ENCODE measurements at regions not wholly inside any gene's neighbourhood (a gene's known extent, or its start where the extent isn't known, plus 50 kb on each side); places are given as distances from the start of the nearest gene placed in this dataset.

DNA sequence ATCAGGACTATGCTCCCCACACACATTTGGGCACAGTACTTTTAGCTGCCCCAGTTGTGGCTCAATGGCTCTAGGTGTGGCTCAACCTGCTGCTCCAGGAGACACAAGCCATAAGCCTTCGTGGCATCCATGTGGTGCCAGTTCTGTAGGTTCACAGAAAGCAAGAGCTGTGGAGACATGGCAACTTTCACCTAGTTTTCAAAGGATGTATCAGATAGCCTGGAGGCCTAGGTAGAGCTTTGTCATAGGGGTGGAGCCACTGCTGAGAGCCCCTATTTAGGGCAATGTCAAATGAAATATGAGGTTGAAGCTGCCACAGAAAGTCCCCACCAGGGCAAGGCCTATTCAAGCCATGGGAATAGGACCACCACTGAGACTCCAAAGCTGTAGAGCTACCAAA is 210.5 kb downstream of the LMO4 start:
- TF ChIP-seq, protein P1, sequence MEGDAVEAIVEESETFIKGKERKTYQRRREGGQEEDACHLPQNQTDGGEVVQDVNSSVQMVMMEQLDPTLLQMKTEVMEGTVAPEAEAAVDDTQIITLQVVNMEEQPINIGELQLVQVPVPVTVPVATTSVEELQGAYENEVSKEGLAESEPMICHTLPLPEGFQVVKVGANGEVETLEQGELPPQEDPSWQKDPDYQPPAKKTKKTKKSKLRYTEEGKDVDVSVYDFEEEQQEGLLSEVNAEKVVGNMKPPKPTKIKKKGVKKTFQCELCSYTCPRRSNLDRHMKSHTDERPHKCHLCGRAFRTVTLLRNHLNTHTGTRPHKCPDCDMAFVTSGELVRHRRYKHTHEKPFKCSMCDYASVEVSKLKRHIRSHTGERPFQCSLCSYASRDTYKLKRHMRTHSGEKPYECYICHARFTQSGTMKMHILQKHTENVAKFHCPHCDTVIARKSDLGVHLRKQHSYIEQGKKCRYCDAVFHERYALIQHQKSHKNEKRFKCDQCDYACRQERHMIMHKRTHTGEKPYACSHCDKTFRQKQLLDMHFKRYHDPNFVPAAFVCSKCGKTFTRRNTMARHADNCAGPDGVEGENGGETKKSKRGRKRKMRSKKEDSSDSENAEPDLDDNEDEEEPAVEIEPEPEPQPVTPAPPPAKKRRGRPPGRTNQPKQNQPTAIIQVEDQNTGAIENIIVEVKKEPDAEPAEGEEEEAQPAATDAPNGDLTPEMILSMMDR (IDR thresholded peaks at IDR 0.05): no peak
- no peak for TF ChIP-seq POLR2AphosphoS5 (IDR thresholded peaks at IDR 0.05; ENCODE audit: low read depth, low read length)
- no peak for TF ChIP-seq SIN3A (IDR thresholded peaks at IDR 0.05; ENCODE audit: borderline replicate concordance, insufficient read depth, low read depth, low read length)

Data from Panc1 (cell line).